Activated CD8-positive, alpha-beta memory T cell treated with anti-CD3 and anti-CD28 coated beads for 48 hours (primary cell): ENCODE measurements at regions not wholly inside any gene's neighbourhood (a gene's known extent, or its start where the extent isn't known, plus 50 kb on each side); places are given as distances from the start of the nearest gene placed in this dataset.
"Not testable (repeated sequence)": the region's sequence is repeated elsewhere in the genome, so short reads cannot be mapped to it uniquely, and the experiment has no call there.

ENCODE experiments used
- DNase-seq, 3 experiments: peaks; one replicate each; pipeline ENCODE4 v3.0.0-alpha.2; 2020; ENCODE audit warnings: low read depth in 2 of 3, low spot score in 2 of 3

DNA sequence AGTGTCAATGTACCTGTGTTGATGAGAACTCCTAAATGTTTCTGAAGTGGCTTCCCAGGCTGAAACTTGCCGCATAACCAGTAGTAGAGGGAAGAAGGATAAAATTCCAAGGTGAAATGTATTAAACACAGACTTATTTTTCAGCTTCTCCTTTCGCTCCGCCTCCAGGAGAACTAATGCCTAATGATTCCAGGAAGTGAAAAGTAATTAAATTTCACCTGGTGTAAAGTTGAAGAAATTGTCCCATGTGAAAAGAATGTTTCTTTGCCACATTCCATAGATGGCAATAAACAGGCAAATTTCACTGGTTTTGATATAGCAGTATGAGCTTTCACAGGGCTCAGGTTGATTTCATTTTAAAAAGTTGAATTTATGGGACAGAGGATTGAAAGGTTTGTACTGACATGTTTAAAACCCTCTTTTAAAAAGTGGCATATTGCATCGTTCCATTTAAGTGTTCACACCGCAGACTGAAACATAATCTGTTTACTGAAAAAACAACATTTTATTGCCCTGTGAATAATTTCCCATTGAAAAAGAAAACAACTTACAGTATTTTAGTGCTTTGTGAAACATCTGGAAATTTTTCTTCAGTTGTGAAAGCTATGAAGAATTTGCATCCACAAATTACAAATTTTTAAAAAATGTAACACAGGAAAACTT, 453.4 kb upstream of the NFE2L3 start:
- DNase-seq: no peak

DNA sequence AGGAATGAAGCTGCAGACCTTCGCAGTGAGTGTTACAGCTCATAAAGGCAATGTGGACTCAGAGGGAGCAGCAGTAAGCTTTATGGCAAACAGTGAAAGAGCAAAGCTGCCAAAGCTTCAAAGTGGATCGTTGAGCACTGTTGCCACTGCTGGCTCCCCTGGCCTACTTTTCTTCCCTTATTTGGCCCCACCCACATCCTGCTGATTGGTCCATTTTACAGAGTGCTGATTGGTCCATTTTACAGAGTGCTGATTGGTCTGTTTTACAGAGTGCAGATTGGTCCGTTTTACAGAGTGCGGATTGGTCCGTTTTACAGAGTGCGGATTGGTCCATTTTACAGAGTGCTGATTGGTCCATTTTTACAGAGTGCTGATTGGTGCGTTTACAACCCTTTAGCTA, 451.9 kb upstream of the NFE2L3 start:
- DNase-seq: not testable (repeated sequence)

DNA sequence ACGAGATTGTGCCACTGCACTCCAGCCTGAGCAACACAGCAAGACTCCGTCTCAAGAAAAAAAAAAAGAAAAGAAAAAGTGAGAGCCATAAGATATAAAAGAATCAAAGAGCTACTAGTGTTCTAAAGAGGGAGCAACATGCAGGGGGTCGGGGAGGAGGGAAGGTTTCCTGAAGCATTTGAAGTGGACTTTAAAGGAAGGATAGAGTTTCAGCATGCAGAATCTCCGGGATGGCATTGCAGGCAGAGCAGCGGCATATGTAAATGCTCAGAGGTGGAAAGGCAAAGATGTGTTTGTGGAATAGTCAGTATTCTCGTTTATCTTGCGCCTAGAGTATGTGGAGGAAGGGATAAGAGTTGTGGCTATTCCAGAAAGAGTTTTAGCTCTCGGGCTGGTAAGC, 447.6 kb upstream of the NFE2L3 start:
- no peak for DNase-seq

DNA sequence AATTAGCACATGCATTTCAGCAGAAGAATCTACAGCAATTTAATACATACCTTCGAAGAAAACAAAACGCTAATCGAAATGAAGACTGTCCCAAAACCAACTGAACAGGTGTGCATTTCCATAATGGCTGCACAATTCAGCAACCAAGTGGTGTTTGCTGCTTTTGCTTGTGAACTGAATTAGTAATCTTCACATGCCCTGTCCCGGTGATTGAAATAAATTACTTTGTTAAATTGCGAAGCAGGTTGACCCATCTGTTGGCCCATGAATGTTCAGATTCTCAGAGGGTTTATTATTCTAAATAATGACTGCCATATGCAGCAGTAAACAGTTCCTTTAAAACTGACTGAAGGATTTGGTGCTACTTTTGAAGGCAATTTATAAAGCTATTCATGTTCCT, 445.2 kb upstream of the NFE2L3 start:
- DNase-seq: no peak

DNA sequence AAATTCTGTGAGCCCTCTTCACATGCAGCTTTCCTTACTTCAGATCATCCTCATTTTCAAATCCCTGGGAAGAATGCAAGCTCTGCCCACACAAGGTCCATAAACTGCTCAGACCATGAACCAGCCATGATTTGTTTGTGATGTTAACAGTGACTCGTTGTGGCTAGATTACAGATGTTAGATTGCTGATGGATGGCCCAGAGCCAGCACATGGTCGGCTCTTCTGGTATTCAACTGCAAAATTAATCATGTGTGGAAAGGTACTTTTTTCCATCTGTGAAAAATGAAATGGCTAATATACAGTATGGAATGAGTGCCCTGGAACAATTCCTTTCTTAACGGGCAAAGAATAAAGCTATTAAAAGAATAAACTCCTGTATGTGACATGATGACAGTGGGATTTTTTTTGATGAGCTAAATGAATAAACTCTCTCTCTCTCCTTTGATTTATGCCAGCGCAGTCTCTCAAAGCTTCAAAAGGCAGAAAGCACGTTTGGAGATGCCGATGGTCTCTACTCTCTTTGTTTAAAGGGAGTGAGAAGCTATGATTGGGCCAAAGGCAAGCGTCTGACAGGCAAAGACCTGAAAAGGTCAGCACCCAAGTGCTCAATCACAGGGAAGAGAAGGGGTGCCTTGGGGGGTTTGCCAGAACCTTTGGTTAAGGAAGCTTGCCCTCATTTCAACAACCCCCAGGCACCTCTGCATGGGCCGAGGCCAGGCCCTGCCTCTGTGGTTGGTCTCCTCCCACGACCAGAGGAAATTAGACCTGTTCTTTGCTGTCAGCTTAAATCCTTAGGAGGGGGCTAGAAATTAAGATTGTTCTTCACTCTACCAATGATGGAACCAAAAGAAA, 444.0 kb upstream of the NFE2L3 start:
- DNase-seq: no peak

DNA sequence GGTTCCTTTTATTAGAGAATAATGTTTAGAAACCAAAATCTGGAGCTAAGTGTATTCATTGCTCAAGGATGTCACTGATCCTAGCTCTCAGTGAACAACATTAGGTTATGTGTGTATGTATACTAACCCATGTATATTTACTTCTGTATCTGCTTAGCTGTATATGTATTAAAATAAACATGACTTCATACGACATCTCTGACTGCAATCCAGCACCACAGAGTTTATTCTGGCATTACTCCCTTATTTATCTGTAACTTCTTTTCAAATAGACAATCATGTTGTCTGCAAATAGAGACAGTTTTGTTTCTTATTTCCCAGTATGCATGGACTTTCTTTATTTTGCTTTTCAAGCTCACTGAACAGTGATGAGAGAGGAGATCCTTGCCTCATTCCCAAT, 441.0 kb upstream of the NFE2L3 start:
- no peak for DNase-seq

DNA sequence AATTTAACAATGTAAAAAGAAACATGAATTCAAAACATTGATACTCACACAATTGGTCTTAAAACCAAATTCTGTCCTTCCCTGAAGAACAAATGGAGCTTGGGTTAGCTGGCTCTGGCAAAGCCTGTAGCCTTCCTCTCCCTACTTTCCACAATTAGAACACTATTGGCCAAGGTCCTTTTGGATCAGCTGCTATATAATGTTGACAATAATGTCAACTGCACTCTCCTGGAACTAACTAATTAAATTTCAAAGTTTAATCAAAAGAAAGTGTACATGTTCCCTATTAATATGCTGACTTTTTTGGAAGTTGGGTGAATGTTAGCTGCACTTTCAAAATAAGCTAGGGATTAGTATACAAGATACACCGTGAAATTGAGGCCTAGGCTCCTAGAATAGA, 440.1 kb upstream of the NFE2L3 start:
- DNase-seq: no peak

DNA sequence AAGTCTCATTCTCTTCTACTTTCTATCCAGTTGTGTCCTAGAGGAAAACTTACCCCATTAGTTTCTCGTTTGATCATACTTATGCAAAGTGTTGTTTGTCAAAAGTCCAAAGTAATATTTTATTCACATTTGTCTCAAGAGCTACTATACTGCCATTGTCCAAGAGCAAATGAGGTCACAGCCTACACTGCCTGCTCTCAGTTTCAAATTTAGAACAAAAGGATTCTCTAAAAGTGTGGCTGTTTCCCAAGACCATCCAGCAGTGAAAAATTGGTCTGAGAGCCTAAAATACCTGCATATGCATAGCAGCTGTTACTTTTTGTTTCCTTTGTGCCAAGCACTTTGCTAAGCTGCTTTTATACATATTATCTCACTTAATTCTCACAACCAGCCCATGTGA, 439.5 kb upstream of the NFE2L3 start:
- no peak for DNase-seq

DNA sequence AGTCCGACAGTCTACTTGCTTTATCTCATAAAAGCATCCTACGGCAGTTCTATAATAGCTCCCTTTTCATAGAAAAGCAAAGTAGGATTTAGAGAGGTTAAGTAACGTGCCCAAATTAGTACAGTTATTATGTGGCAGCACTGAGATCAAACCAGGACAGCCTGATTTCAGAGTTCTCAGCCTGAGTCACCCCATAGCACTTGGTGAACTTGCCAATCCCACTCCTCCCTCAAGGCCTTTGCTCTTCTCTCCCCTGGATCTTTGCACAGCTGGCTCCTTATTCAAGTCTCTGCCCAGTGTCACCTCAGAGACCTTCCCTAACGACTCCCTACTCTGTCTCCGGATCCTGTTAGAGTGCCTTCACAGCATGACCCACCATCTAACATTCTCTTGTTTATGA, 438.0 kb upstream of the NFE2L3 start:
- no peak for DNase-seq

DNA sequence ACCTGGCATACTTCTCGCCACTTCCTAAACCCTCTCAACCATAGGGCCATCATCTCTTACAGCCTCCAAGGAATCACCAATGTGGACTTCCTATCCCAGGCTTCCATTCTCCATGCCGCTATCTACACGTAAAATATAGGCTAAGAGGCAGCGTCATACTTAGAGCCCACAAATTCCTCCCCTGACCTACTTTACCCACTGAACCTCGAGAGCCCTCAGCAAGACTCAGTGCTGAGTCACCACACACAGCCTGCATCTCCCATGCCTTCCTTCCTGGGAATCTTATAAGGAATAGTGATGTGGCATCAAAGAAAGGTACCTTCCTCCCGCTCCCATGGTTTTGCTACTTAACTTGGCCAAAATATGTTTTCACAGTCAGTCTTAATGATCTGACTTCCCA, 435.6 kb upstream of the NFE2L3 start:
- no peak for DNase-seq

DNA sequence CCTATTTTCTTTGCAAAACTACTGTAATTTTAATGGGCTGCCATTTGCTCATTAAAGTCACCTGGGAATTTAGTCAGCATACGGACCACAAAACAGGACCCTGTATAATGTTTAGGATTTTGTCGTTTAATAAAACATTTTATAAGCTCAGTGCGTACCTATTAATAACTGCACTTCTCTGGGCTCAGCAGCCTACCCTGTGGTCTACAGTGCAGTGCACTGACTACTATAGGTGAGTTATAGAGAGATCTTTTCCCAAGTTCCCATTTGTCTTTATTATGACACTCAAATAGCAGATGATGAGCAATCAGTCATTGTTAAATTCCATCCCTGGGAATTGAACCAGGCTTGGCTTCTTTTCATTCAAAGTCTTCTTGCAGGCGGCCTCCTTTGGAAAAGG, 433.4 kb upstream of the NFE2L3 start:
- no peak for DNase-seq

DNA sequence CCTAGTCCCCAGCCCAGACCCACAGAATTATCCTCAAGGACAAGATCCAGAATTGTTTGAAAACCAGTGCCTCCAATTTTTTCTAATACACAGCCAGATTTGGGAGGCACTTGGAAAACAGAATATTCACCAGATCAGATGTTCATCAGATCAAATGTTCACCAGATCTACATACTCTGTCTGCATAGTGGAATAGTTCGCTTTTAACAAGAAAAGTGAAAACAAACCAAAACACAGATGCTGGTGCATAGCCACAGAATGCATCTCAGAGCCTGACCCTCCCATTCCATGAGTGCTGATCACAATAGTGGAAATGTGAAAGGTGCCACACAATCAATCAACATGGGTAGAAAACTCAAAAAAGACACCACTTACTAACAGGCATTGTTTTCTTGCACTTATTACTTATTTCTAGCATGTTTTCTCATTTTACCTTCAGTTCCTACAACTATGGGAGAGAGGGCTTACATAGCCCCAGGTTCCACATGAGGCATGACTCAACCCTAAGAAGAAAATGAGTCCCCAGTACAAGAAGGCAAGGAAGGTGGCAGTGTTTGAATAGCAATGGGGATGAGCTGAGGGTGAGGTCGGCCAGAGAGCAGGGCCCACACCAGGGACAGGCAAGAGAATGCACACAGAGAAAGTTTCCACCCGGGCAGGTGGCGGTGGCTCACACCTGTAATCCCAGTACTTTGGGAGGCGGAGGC, 432.7 kb upstream of the NFE2L3 start:
- no peak for DNase-seq

DNA sequence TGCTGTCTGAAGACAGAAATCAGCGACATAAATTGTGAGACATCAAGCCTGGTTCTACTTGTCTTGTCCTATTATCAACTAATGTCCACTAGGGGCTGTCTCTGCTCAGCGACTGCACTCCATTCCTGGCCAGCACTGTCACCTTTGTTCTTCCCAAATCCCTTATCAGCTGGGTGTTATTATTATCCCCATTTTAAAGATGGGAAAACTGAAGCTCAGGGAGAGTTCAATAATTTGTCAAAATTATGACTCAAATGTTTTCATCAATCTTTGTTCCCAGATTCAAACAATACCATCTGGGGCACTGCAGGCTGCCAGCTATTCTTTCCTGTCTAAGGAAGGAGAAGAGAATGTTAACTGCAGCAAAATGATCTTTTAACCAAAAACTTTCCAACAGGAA, 431.6 kb upstream of the NFE2L3 start:
- no peak for DNase-seq

DNA sequence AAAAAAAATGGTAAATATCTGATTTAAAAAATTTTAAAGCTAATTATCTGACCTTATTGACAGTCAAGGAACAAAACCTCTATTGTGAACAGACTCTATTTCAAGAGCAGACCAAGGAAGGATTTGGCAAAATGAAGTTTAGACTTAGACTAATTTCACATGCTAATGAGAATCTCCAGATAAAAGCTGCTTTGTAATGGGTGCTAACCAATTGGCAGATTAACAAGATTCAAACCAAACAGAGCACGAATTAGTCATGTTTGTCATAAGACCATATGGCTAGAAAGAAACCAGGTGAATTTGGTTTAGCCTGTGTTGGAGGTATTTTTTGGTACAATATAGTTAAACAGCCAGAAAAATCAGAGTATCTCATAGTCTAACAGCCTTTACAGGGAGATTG, 429.1 kb upstream of the NFE2L3 start:
- no peak for DNase-seq

DNA sequence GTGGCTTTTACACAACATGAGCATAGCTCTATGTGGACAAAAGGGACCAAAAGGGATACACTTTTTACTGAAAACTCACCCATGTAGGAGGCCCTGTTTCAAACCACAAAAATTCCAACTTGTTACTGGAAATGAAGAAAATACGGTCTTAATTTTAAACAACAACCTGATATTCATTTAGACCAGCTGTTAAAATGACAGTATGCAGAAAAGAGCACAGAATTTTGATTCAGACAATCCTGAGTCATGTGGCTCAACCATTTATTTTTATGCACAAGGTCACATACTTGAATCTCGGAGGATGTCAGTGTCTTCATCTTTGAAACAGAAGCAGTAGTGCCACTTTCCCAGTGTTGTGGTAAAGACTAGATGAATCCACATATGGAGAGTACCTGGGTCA, 426.5 kb upstream of the NFE2L3 start:
- DNase-seq: no peak

DNA sequence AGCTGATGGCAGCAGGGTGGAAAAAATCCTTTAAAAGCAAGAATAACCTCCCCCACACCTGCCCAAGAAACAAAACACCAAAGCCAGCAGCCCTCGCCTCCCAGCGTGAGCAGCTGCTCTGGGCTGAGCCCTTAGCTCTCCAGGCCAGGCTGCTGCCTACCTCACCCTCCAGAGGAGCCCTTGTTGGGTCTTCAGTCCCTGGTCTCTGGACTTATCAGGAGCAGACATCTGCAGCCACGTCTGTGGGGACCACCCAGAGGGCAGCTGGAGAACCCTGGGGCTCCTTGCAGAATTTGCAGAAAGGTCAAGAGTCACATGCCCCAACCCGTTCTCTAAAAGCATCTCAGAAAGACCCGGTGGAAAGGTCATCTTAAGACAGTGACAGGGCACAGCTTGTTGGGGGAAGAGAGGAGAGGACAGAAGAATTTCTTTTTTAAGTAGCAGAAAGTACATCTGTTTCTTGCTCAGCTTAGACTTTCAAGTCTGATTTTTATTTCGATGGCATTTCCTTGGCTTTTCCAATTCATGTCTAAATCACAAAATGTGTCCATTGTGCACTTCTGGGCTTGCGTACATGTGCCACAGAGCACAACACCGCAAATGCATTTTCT, 425.7 kb upstream of the NFE2L3 start:
- no peak for DNase-seq

DNA sequence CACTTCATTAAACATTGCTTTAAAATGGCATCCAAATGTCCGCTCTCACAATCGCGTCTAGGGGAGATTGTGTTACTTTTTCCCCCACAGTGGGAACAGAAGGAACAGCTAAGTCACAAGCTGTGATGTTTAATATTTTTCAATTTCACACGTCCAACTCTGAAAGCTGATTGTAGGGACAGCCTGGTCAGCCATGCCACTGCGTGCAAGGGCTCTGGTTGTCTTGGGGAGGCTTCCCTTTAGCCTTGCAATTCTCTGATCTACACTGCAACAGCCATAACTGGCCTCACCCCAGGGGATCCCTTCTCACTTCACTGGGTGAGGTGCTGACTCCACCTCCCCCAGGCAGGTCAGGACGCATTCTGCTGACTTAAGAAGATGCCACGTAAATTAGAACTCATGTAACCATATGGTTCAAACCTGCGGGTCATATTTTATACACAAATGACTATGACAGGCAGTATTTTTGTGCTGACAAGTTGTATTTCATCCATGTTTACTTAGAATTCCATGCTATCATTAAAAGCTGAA, 425.2 kb upstream of the NFE2L3 start:
- no peak for DNase-seq

DNA sequence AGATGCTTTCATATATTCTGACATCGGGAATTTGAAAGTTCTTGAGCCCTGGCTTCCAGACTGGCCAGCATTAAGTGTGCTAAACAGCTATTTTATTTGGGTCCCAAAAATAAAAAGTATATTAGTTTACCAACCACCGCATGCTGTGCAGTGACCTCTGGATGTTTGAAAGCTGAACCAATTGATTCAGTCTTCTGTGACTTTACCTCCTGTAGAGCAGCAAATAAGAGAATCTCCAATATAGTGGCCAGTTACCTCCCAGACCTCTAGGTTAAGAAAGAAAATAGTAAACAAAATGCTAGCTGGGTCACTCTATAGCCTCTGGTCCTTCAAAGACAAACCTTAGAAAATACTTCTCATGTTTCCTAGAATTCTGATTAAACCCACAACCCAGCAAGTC, 424.6 kb upstream of the NFE2L3 start:
- DNase-seq: no peak

DNA sequence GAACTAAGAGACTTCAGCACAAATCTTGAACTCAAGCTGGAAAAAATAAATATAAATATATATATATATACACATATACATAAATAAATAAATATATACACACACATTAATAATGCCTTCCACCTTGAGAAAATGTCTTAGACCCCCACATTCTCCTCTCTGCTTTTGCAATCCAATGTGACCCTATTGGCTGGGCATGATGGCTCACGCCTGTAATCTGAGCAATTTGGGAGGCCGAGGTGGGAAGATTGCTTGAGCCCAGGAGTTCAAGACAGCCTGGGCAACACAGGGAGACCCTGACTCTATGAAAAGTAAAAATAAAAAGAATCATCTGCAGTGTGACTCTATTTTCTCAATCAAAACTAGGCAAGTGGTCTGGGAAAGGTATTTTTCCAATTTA, 424.1 kb upstream of the NFE2L3 start:
- no peak for DNase-seq

DNA sequence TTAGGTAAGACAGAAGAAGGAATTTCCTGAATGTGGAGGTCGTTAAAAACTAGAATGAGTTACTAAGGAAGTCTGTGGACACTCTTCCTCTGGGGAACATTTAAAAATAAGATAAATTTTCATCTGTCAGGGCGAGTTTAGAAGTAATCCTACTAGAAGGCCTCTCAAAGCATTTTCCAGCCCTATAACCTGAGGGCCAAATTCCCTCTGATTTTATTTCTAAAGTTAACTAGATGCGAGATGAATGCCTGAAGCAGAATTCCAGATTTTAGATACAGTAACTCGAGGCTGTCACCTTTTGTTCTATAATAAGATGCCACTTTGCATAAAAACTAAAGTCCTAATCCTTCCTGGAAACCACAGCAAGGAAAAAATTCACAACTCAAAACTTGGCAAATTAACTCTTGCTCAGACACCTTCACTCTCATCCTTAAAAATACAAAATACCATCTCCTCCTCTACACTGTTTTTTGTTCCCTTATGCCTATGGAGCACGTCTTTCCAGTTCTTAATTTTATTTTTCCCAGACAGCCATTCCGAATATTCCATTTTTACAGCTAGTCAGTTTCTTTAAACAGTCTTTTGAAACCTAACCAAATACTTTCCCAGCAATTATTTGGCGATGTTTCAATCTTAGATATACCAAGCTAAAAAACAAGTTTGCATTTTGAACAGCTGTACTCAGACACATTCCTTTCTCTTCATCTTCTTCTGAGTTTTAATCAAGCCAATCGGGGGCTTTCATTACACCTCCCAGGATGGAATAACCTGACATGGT, 420.7 kb upstream of the NFE2L3 start:
- no peak for DNase-seq

DNA sequence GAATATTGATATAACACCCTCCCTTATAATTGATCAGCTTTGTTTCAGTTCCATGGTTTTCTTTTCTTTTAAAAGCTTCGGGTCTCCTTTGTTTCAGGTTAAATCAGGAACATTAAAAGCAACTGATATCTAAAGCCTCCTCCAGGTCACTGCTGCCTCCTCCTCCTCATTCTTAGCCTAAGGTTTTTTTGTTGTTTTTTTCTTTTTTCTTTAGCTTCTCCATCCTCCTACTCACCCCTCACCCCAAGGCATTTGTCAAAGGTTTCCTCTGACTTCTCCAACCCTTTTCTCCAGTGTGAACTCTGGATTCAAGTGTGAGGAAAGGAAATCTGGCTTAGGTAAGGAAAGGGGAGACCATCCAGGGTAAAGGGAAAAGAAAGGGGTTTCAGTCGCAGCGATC, 420.2 kb upstream of the NFE2L3 start:
- no peak for DNase-seq
